SW 1271 (cell line): ENCODE measurements at regions not wholly inside any gene's neighbourhood (a gene's known extent, or its start where the extent isn't known, plus 50 kb on each side); places are given as distances from the start of the nearest gene placed in this dataset.

Source experiments
- DNase-seq, 2 experiments: peaks; one replicate each; lab custom pipeline; 2025; lab: John Stamatoyannopoulos, UW

DNA sequence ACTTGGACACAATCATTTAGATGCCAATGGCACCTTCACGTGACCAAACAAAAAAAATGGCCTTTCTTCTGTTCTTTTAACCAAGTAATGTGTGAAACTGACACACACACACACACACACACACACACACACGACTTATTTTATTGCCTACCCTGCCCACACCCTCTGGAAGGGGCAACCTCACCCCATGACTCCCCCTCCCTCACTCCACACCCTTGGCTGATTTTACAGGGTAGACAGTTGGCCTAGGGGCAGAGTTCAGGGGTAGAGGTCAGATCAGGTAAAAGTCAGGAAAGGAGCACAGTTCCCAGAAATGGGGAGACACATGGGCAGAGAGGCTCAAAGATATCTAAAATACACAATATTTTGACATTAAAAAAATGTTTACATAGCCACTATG, 144.8 kb upstream of the GJB5 start:
- DNase-seq = no peak

DNA sequence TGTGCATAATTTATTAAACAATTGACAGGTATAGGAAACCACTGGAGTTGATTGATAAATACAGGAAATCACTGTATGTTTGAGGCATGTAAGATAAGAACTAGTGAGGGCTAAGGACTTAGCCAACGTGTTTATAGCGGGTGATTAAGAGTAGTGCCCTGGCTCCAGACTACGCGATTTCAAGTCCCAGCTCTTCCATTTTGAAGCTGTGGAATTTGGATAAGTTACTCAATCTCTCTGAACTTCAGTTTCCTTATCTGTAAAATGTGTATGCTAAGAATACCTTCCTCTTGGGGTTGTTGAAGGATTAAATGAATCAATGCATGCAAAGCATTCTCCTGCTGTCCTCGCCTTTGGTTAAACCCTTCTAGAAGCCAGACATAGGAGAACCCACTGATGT, 143.3 kb upstream of the GJB5 start:
- no peak for DNase-seq

DNA sequence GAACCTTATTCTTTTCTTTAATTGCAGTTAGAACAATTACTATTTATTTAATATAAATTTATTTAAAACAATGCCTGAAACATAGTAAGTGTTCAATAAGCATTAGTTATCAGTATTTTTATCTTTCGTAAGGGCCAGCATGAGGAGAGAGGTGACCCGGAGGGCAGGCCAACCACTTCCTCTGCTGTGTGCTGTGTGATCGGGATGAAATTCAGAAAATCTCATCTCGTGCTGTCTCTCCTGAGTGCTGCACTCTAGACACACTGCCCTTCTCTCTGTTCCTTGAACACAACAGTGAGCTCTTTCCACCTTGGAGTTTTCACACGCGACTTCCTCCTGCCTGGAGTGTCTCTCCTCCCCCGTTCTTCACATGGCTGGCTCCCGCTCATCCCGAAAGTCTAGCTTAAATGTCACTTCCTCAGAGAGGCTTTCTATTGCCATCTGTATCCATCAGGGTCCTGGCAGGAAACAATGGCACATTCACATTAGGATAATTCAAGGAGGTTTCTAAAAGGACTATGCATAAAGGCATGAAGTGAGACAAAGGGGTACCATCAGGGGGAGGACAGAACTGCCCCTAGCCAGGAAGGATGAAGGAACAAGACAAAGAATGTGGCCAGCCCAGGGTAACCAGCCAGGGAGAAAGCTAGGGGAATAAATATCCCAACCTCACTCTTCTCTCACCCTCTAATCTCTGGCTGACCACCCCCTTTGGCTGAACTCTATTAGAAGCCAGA, 142.6 kb upstream of the GJB5 start:
- DNase-seq = no peak

DNA sequence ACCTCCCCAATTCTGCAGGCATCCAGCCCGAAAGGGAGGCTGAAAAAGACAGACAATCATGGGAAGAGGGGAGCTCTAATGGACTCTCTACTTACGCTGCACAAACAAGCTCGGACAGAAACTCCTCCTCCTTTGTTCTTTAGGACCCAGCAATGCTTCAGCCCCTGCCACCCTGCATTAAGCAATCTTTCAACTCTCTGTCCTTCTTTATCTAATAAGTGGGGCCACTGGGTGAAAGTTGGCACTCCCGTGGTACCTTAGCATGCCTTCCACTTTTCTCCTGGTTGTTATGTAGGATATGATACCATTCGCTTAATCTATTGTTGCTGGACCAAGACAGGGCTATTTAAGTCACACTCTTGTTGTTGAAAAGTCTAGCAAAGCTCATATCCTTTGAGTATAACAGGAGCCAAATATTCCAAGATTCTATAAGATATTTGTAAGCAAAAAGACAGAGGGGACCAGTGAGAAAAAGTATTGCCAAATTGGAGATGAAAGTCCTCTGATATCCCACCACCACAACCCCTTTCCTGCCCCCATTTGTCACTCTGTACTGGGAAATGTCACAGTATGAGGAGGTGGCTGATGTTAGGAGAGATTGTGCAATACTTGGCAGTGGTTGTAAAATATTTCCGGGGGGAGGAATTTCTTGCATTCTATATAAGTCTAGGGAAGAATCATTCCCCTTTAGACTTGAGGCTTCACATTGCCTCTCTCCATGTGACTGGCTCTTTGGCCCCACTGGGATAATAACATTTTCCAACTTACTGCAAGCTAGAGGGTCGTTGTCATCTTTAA, 137.3 kb upstream of the GJB5 start:
- DNase-seq = no peak

DNA sequence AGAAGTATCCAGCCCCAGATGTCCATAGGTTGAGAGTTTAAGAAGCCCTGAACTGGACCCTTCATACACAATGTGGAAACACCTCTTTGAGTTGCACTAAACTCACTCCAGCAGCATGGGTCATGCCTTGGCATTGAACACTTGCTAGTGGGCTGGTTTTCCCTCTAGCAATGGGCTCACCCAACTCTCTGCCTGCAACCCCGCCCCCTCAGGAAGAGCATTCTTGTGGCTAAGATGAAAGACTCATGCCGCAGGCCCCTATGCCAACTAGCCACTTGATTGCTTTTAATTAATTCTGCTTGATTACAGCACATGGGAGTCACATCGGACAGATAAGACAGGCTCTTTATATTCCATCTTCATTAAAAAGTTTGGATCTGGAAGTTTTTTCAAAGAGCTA, 136.5 kb upstream of the GJB5 start:
- no peak for DNase-seq

DNA sequence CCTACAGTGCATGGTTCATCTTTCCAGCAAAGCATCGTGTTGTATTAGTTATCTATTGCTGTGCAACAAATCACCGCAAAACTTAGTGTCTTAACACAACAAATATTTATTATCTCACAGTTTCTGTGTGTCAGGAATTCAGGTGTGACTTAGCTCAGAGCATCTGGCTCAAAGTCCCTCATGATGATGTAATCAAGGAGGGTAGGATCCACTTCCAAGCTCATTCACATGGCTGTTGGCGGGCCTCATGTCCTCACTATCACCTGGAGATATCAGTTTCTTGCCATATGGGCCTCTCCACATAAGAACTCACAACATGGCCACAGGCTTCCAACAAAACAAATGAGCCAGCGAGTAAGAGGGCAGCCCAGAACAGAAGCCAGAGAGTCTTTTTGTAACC, 135.6 kb upstream of the GJB5 start:
- DNase-seq = no peak

DNA sequence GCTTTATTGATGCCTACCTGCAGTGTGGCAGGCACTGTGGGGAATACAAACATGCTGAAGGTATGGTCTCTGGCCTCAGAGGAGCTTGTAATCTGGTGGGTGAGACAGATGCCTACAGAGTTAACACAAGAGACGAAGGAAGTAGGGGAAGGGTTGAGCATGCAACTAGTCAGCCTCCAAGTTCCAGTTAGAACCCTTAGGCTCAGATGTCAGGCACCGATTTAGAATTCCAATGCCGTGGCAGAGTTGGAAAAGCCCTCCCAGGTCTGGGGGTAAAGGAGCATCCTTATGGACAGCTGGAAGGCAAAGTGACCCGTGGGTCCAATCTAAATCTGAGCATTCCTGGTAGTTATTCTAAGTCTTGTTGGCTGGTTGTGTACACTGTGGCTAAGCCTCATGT, 132.9 kb upstream of the GJB5 start:
- DNase-seq = no peak

DNA sequence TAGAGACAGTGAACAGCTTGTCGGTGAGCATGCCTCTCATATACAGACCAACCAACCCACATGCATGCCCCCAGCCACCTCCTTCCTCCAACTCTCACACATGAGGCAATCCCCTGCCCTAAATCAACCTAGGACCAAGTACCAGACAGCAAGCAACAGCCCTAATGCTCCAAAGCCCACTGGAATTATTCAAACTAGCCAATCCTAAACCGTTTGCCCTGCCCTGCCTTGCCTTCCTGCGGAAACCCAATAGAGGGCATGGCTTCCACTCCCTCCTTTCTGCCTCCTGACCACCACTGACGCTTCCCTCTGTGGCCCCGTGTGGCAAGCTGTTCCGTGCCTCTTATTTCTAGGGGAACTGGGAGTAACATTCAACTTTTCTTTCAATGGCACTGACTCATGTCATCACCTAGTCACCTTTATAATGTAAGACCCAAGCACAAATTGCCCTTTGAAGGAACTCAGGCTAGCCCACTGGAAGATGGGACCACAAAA, 129.3 kb upstream of the GJB5 start:
- DNase-seq = no peak

DNA sequence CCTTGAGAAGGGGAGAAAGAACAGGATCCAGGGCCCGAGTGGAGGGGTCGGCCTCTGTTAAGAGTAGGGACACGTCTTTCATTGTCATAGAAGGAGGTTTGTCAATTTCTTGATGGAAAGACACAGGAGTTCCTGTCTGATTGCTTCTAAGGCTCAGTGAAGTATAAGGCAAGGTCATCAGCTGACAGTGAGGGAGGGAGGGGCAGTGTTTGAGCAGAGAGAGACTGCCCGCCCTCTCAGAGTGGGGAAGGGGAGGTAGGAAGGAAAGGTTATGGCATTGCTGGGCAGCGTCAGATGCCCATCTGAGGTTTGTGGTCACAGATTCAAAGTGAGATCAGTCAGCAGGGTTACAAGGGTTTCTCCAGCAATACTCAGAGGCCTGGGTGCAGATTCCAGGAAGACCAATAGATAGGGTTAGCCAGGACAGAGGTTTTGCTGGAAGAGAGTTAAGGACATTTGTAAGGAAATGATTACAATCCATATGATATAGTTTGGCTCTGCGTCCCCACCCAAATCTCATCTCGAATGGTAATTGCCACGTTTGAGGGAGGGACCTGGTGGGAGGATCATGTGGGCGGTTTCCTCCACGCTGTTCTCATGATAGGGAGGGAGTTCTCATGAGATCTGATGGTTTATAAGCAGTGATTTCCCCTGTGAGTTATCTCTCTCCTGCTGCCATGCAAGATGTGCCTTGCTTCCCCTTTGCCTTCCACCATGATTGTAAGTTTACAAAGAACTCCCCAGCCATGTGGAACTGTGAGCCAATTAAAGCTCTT, 127.2 kb upstream of the GJB5 start:
- DNase-seq = no peak

DNA sequence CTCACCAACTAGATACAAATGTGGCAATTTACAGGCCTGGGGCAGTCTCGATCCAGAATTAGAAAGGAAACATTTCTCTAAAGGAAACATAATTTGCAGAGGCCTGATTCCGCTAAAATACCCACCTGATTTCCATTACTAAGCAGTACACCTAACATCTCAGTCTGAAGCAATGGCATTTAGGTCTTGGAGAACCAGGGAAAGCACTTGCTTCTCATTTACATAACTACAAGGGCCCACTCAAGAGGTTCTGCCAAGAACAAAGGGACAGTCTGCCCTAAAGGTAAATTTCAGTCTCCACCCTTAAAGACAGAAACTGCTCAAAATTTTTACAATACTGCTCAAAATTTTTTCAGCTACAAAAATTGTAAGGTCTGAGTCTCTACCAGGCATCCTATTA, 123.7 kb upstream of the GJB5 start:
- no peak for DNase-seq

DNA sequence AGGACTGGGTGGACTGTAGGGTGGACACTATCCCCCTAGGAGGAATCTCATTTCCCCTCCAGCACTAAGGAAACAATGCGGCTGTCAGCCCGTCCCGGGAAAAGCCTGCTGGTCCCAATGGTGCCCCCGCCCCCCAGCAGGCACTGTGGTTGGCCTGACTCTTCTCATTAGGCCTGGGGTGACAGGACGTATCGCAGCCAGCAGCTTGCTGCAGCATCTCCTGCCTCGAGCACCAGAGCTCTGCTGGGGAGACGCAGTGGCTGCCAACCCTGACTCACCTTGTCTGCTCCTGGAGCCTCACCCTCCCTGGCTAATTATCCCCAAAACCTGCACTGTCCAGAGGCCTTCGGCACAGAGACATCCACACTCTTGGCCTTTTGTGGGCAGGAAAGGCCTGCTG, 115.1 kb upstream of the GJB5 start:
- no peak for DNase-seq

DNA sequence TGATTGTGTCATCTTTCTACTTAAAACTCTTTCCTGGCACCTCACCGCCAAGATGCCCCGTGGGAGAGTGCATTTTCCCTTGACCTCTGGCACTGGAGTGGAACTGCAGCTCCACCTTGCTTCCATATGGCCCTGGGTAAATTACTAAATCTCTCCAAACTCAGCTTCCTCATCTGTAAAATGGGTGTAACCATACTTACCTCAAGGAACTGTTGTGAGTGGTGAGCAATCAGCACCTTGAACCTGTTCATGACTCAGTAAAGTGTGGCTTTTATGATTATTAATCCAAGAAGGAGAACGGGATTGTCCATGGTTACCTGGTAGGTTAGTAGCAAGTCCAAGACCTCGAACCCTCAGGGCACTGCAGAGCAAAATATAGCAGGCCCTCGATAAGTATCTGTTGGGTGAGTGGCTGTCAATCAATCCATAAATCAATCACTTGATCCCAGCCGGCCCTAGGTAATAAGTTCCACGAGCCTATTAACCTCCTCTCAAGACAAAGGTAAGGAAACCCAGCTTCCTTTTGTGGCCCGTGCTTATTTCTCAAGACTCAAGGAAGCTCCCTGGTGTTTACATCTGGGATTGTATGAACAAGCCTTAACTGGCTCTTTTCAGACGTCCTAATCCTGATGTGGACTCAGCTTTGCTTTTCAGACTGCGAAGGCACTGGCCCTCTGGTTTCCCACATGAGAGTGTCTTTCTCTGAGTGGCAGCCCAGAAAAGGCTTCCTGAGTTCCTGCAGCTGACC, 114.0 kb upstream of the GJB5 start:
- no peak for DNase-seq

DNA sequence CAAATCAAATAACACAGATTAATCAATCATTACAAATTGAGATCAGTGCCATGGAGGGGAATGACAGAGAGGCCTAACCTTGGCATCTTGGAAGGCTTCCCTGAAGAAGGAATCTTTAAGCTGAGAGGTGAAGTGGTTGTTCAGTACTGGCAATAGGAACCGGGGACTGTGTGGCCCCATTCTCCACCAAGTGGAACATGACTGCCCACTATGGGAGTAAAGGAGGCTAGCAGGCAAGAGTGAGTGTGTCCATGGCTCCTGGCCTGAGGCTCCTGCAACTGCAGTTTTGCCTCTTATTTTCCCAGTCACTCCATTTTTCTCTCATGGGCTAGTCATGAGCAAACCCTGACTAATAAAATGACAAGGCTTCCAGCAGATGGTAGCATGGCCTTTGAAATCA, 112.2 kb upstream of the GJB5 start:
- no peak for DNase-seq

DNA sequence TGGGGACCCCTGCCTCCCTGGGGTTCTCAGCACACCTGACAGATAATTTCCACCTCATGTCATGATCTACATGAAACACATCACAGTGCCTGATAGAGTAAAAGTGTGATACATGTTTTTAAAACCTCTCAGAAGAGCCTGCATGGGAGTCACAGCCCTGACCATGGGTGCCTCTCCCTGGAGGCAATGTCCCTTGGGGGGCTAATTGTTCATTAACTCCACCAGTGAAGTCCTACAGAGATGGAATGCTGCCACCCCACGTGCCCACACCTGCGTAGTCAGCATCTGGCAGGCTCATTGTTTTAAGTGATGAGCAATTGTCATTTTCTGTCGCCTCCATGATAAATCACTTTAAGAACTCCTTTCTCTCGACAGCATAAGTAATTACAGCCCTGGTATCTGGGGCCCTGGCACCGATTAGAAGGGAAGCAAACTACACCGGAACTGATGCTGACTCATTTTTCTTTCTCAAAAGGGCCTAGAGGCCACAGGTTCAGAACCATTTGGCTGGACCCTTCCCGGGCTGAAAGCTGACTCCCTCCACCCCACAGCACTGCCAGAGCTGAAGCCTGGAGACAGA, 109.6 kb upstream of the GJB5 start:
- DNase-seq = no peak

DNA sequence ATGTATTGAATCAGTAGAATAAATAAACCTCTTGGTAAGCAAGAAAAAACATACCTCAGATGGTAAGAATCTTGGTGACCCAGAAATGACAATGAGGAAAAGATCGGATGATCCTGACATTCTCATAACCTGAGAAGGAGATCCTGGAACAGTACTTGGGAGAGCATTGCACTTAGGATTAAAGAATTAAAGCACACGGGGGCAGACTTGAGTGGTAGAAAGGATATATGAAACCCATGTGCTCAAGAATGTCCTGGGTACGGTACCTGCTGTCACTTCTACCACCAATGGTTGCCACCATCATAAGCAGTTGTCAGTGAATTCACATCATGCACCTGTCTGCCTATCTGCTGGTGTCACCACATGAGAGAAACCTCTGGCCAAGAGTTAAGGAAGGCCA, 108.9 kb upstream of the GJB5 start:
- no peak for DNase-seq

DNA sequence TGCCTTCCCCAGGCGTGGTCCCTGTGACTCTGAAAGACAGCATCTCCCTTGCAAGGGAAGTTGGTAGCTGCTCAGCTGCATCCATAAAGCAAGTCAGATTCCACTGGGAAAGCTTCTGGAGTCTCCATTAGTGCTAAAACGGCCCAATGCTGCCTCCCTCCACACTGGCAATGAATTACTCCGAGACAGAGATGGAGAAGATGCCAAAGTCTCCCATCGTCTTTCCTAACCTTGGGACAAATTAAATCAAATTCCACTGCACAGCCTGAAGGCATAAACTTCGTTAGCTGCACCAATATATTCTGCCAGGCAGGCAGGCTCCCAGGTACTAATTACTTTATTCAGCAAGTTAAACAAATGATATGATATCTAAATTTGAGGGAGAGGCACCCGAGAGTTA, 106.3 kb upstream of the GJB5 start:
- no peak for DNase-seq

DNA sequence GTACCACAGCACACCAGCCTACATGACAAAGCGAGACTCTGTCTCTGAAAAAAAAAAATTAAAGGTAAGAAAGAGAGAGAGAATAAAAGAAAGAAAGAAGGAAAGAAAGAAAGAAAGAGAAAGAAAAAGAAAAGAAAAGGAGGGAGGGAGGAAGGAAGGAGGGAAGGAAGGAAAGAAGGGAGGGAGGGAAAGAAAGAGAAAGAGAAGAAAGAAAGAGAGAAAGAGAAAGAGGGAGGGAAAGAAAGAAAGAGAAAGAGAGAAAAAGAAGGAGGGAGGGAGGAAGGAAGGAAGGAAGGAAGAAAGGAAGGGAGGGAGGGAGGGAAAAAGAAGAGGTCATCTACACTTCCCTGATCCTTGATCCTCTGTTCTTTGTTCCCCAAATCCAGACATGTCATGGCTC, 104.8 kb upstream of the GJB5 start:
- no peak for DNase-seq

DNA sequence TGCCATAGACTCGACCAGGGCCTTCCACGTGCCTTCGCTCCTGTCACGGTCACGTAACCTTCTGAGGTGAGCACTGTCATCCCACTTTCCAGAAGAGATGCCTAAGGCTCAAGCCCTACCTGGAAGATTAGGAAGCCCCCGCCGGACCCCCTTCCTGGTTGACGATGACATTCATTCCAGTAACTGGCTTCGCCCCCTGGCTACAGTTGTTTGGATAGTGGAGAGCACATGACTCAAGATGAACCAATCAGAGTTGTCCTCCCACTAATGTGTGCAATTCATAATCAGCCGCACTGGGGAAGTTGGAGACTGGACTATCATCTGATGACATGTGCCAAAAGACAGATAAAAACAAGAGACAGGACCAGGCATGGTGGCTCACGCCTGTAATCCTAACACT, 104.0 kb upstream of the GJB5 start:
- no peak for DNase-seq

DNA sequence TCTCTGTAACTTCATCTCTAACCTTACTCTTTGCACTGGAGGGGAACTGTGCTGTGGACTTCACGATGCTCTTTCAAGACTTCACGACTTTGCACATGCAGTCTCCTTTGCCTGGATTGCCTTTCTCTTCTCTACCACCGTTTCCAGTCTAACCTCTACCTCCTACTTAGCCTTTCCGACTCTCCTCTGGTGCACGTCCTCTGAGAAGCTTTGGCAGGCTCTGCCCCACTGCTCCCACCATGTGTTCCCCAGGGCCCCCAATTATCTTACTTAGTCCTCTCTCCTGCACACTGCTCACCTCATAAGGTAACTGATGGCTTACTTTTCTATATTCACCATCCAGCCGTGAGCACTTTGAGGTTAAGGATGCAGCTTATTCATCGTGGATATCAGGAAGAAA, 101.7 kb upstream of the GJB5 start:
- no peak for DNase-seq

DNA sequence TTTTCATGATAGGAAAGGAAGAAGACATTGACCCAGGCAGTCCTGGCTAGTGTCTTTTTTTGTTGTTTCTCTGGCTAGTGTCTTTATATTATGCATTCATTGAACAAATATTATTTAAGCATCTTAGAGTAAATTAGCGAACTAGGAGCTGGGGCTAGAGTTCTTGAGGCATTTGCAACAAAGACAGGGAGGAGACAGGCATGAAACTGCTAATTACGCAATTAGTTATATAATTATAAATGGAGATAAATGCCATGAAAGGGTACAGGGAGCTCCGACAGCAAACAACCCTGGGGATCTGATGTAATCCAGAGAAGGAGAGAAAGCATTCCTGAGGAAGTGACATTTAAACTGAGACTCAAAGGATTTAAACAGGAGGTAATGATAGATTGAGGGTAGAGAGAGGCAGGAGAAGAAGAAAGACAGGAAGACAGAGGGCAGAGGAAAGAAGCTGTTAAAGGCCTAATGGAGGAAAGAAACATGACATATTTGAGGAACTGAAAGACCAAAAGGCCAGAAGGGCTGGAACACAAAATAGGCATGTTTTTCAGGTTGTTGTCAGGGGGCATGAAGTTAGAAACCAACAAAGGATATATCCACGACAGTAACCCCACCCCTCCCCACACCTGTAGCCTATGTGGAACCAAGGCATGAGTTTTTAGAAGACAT, 99.5 kb upstream of the GJB5 start:
- DNase-seq = no peak

DNA sequence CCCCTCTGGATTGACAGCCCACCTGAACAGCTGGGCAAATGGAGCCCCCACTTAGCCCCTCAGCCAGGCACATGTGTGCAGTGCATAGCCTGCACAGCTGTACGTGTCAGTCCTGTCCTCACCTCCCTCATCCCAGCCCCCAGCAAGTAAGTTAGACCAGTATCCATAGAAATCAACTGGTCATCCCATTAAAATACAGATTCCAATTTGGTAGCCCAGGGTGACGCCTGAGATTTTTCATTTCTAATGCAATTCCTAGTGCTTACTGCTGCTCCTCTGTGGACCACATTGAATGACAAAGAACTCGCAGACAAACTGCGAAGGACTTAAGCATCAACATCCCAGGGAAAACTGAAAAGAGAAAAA, 99.0 kb upstream of the GJB5 start:
- DNase-seq = no peak
